Heart left ventricle (tissue), 13 donors: ENCODE measurements at regions not wholly inside any gene's neighbourhood (a gene's known extent, or its start where the extent isn't known, plus 50 kb on each side); places are given as distances from the start of the nearest gene placed in this dataset.

Experiments
- CTCF ChIP-seq, 12 donors: fragments of 200-600 bp; sonication (generic) in 4 of 12; IDR thresholded peaks; one replicate each; pipeline versions ENCODE4 v1.5.0 to v1.8.0; 2018 to 2022; ENCODE audit warnings: antibody characterized with exemption in 12 of 12, mild to moderate bottlenecking in 5 of 12
- POLR2A ChIP-seq, 2 donors: fragments of 450-650 bp; IDR thresholded peaks; one replicate each; pipeline ENCODE4 v1.6.1; 2017; ENCODE audit warnings: antibody characterized with exemption in 2 of 2, mild to moderate bottlenecking in 2 of 2, moderate library complexity in 2 of 2
- donor health status: ischemic (EF 13 %, LVEDD 7.1; RV severe dilation, severe dysfunction).
- donor health status: DM: no; HTN: yes; CAD: no.
- donor health status: DM: no; HTN: no; CAD: no.
- donor health status: ischemic (EF 25% LVEDD 6.9; RV normal size, moderate dysfunction).
- donor health status: ischemic (EF 25% LVEDD 5.7; RV mildly dilated, moderate dysfunction).
- donor health status: ischemic (EF 35%, LVEDD 5.7; RV mildly dilated, moderate dysfunction).
- donor health status: nonischemic (EF 11% LVEDD 7.7; RV severe dilation, severe dysfunction).
- donor health status: DM: yes; HTN: yes; CAD: no.
- donor health status: PGD.
- donor health status: ischemic (EF 29% LVEDD 5.4; RV normal size, mild dysfunction).
- donor health status: nonischemic (EF 23%, LVEDD 6.1; RV moderate dilation, normal function).

GRCh38 chr3:182255158-182255557 lies 538.1 kb upstream of the ATP11B start:
- no peak for TF ChIP-seq CTCF (IDR thresholded peaks at IDR 0.05)
- no peak for TF ChIP-seq POLR2A (IDR thresholded peaks at IDR 0.05)
